H1 (cell line): ENCODE measurements at regions not wholly inside any gene's neighbourhood (a gene's known extent, or its start where the extent isn't known, plus 50 kb on each side); places are given as distances from the start of the nearest gene placed in this dataset.

ENCODE experiments used
- CHD2 ChIP-seq: IDR thresholded peaks from 2 replicates; pipeline ENCODE4 v1.6.1; 2012; ENCODE audit warnings: low read length, improper control_type of control experiment
- TF ChIP-seq, protein P1 (sequence below), 3 experiments: IDR thresholded peaks; 1 replicate in 2 of 3; 2 replicates in 1 of 3; pipeline versions ENCODE4 v1.5.1 to v1.6.1; 2011; ENCODE audit warnings: low read length in 3 of 3, mild to moderate bottlenecking in 3 of 3, inconsistent platforms in 2 of 3, low read depth in 1 of 3, moderate library complexity in 1 of 3; ENCODE audit not compliant: insufficient read depth in 1 of 3; ENCODE audit errors: control extremely low read depth in 1 of 3

DNA sequence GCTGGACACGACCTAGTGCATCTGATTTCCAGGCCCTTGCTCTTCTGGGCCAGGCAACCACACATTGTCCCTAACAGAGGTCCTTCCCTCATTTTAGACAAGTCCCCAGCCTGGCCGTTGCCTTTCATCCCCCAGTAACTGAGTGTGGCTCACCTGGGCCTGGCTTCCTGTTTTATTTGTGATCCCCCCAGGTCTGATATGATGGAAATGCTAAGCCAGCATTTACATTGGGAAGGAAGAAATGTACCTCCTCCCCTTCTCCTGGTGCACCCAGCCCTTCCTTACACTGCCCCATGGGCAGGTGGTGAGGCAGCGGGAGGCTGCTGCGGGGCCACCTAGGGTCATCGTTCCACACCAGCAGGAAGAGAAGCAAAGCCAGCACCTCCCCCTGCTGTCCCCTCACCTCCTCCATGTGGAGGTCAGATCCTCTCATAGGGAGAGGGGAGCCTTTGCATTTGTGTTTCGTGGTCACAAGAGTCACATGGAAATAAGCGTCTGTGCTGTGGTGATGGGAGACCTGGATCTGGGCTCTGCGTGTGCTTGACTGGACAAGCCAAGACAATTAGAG lies 108.8 kb downstream of the GLRX3 start:
- TF ChIP-seq, protein P1, sequence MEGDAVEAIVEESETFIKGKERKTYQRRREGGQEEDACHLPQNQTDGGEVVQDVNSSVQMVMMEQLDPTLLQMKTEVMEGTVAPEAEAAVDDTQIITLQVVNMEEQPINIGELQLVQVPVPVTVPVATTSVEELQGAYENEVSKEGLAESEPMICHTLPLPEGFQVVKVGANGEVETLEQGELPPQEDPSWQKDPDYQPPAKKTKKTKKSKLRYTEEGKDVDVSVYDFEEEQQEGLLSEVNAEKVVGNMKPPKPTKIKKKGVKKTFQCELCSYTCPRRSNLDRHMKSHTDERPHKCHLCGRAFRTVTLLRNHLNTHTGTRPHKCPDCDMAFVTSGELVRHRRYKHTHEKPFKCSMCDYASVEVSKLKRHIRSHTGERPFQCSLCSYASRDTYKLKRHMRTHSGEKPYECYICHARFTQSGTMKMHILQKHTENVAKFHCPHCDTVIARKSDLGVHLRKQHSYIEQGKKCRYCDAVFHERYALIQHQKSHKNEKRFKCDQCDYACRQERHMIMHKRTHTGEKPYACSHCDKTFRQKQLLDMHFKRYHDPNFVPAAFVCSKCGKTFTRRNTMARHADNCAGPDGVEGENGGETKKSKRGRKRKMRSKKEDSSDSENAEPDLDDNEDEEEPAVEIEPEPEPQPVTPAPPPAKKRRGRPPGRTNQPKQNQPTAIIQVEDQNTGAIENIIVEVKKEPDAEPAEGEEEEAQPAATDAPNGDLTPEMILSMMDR (IDR thresholded peaks at IDR 0.05; ENCODE audit: control extremely low read depth in 1 of 3, insufficient read depth in 1 of 3, low read depth in 1 of 3, low read length in 3 of 3), result no peak
- TF ChIP-seq CHD2, result no peak
